Lung (tissue), 11 donors: ENCODE measurements at regions not wholly inside any gene's neighbourhood (a gene's known extent, or its start where the extent isn't known, plus 50 kb on each side); places are given as distances from the start of the nearest gene placed in this dataset.

Experiments used
- ATAC-seq: fragments of 200-7000 bp; cut with Tn5 transposase; one replicate; pipeline ENCODE4 v1.9.1; 2020; ENCODE audit warnings: moderate number of reproducible peaks; ENCODE audit not compliant: insufficient read depth, low FRiP score
- DNase-seq, 3 donors: peaks; one replicate each; pipeline ENCODE4 v3.0.0-alpha.2; 2013 to 2017
- H3K27ac ChIP-seq, 2 donors: one replicate each; pipeline ENCODE4 v1.5.1; 2013; ENCODE audit warnings: mild to moderate bottlenecking in 2 of 2, moderate library complexity in 2 of 2, control low read depth in 1 of 2, inconsistent platforms in 1 of 2, low read depth in 1 of 2, low read length in 1 of 2
- H3K27me3 ChIP-seq, 3 donors: one replicate each; pipeline ENCODE4 v1.5.1; 2013; ENCODE audit warnings: low read length in 2 of 3; ENCODE audit not compliant: control insufficient read depth in 3 of 3, insufficient read depth in 3 of 3
- H3K36me3 ChIP-seq, 4 donors: one replicate each; pipeline ENCODE4 v1.5.1; 2013; ENCODE audit warnings: low read length in 4 of 4, mild to moderate bottlenecking in 1 of 4, moderate library complexity in 1 of 4; ENCODE audit not compliant: control insufficient read depth in 4 of 4, insufficient read depth in 4 of 4
- H3K4me1 ChIP-seq, 5 donors: one replicate each; pipeline ENCODE4 v1.5.1; 2013; ENCODE audit warnings: low read length in 5 of 5, mild to moderate bottlenecking in 2 of 5, moderate library complexity in 1 of 5; ENCODE audit not compliant: control insufficient read depth in 5 of 5, insufficient read depth in 5 of 5
- H3K4me3 ChIP-seq: one replicate; pipeline ENCODE4 v1.5.1; 2013; ENCODE audit warnings: mild to moderate bottlenecking, control low read depth, moderate library complexity
- H3K9ac ChIP-seq, 2 donors: one replicate each; pipeline ENCODE4 v1.5.1; 2013; ENCODE audit warnings: low read length in 2 of 2, control low read depth in 1 of 2; ENCODE audit not compliant: insufficient read depth in 1 of 2
- H3K9me3 ChIP-seq, 4 donors: one replicate each; pipeline ENCODE4 v1.5.1; 2013; ENCODE audit warnings: low read length in 3 of 4, mild to moderate bottlenecking in 1 of 4, moderate library complexity in 1 of 4; ENCODE audit not compliant: control insufficient read depth in 4 of 4, insufficient read depth in 3 of 4
- WGBS, 2 donors: extraction: QIAGEN DNeasy Blood & Tissue Kit; methylation state at CpG; one replicate each; pipeline ENCODE4 v1.1.7; 2013; 5-methylcytosine and 5-hydroxymethylcytosine counted together
- TF ChIP-seq, protein P1 (sequence below): IDR thresholded peaks from 2 replicates; pipeline ENCODE4 v1.5.1; 2012; ENCODE audit warnings: mild to moderate bottlenecking; ENCODE audit errors: control extremely low read depth, extremely low read depth
- donor health status: control.
- donor health status: control.
- donor health status: Bipolar disorder and iron deficiency.
- donor health status: healthy.
- donor health status: DM: yes; HTN: yes; CAD: no.

- Histone ChIP-seq H3K27me3 (no peaks in the 10 kb centered on the region), H3K9me3 (no peaks in the 10 kb centered on the region), H3K4me3 (no peak overlapping the region), H3K36me3 (no peaks in the 10 kb centered on the region), H3K27ac (no peak overlapping the region), H3K4me1 (peaks cover 0 to 4% (median 0%) of the 10 kb centered on the region in 5 donors), H3K9ac (no peak overlapping the region)
- DNase-seq = peak in 2 of 3 donors; percentile 66 to 83
- TF ChIP-seq, protein P1, sequence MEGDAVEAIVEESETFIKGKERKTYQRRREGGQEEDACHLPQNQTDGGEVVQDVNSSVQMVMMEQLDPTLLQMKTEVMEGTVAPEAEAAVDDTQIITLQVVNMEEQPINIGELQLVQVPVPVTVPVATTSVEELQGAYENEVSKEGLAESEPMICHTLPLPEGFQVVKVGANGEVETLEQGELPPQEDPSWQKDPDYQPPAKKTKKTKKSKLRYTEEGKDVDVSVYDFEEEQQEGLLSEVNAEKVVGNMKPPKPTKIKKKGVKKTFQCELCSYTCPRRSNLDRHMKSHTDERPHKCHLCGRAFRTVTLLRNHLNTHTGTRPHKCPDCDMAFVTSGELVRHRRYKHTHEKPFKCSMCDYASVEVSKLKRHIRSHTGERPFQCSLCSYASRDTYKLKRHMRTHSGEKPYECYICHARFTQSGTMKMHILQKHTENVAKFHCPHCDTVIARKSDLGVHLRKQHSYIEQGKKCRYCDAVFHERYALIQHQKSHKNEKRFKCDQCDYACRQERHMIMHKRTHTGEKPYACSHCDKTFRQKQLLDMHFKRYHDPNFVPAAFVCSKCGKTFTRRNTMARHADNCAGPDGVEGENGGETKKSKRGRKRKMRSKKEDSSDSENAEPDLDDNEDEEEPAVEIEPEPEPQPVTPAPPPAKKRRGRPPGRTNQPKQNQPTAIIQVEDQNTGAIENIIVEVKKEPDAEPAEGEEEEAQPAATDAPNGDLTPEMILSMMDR = no peak
- 58 to 79% methylated on average over 2 of the region's 2 CpGs for WGBS, 2 donors
- ATAC-seq = no peak
Observed at GRCh38 chr4:124092541-124092984, 620.0 kb downstream of the ANKRD50 start.

GRCh38 chr4:124095621-124096020 is 616.9 kb downstream of the ANKRD50 start:
- 78 to 85% methylated on average over 3 of the region's 3 CpGs for WGBS, 2 donors
- Histone ChIP-seq H3K4me1 (peaks cover 0 to 4% (median 0%) of the 10 kb centered on the region in 5 donors), H3K27ac (no peak overlapping the region), H3K9me3 (no peaks in the 10 kb centered on the region), H3K4me3 (no peak overlapping the region), H3K36me3 (no peaks in the 10 kb centered on the region), H3K27me3 (no peaks in the 10 kb centered on the region), H3K9ac (no peak overlapping the region)
- TF ChIP-seq, protein P1 = no peak
- no peak for ATAC-seq
- DNase-seq = no peak

DNA sequence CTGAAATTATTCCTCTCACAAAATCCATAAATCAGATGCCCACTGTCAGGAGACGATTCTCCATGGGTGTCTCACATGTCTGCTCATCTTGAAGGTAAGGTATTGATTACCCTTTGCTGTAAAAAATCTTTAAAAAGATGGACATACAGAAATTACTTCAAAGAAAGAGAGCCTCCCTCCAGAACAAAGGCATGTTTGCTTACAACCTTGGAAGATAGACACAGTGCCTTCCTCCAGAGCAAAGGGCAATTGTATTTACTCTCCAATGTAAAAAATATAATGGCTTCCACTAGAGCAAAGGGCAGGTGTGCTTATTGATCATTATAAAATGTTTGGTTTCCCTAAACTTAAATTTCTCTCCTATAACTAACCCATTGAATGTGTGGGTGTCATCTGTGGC is 616.2 kb downstream of the ANKRD50 start:
- no peak for DNase-seq
- TF ChIP-seq, protein P1 = no peak

DNA sequence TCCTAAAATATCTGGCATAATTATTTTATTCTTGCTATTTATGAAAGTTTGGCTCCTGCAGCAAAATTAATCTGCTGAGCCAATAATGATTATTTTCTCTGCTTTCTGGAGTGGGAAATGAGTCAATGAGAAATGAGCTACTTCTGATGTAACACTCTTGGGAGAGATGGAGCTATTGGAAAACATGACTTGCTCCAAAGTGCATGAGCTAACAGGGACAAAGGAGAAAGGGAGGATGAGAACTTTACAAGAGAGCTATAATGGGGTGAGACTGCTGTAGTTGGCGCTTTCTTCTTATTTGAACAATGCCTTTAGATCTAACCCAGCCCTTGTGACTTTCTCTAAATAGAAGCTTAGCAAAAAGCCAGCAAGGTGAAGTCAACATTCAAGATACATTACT is 615.1 kb downstream of the ANKRD50 start:
- 85 to 90% methylated on average over 1 of the region's 1 CpG for WGBS, 2 donors
- Histone ChIP-seq H3K4me1 (peaks cover 0 to 2% (median 0%) of the 10 kb centered on the region in 5 donors), H3K9me3 (no peaks in the 10 kb centered on the region), H3K27ac (no peak overlapping the region), H3K9ac (no peak overlapping the region), H3K36me3 (no peaks in the 10 kb centered on the region), H3K27me3 (no peaks in the 10 kb centered on the region), H3K4me3 (no peak overlapping the region)
- ATAC-seq (no peak), DNase-seq (no peak)
- TF ChIP-seq, protein P1 = no peak

More for the DNA sequence above, 616.2 kb downstream of the ANKRD50 start:
- H3K27ac ChIP-seq = no peak overlapping the region
- WGBS, 2 donors = 75 to 77% methylated on average over 1 of the region's 1 CpG
- ATAC-seq = no peak
- H3K4me1 ChIP-seq = peaks cover 0 to 4% (median 0%) of the 10 kb centered on the region in 5 donors
- H3K9ac ChIP-seq = no peak overlapping the region
- H3K4me3 ChIP-seq = no peak overlapping the region
- no peaks in the 10 kb centered on the region for H3K27me3 ChIP-seq
- no peaks in the 10 kb centered on the region for H3K36me3 ChIP-seq
- H3K9me3 ChIP-seq = no peaks in the 10 kb centered on the region
